Peyer's patch (tissue), 4 donors: ENCODE measurements at regions not wholly inside any gene's neighbourhood (a gene's known extent, or its start where the extent isn't known, plus 50 kb on each side); places are given as distances from the start of the nearest gene placed in this dataset.

Experiments
- DNase-seq, 3 donors: peaks; one replicate each; pipeline ENCODE4 v3.0.0-alpha.2; 2017 to 2019
- H3K27ac ChIP-seq, 4 donors: fragments of 200-600 bp; sonication (generic); one replicate each; pipeline ENCODE4 v1.5.1; 2016 to 2019
- H3K27me3 ChIP-seq, 2 donors: fragments of 200-600 bp; sonication (generic); one replicate each; pipeline ENCODE4 v1.5.1; 2019
- H3K36me3 ChIP-seq, 3 donors: fragments of 200-600 bp; sonication (generic); one replicate each; pipeline ENCODE4 v1.5.1; 2016 to 2019
- H3K4me1 ChIP-seq, 4 donors: fragments of 200-600 bp; sonication (generic); one replicate each; pipeline ENCODE4 v1.5.1; 2016 to 2019
- H3K4me3 ChIP-seq, 4 donors: fragments of 200-600 bp; sonication (generic); 1 replicate in 3 of 4; 2 replicates in 1 of 4; pipeline ENCODE4 v1.5.1; 2016 to 2019; ENCODE audit warnings: mild to moderate bottlenecking in 1 of 4
- H3K9me3 ChIP-seq, 4 donors: fragments of 200-600 bp; sonication (generic); one replicate each; pipeline ENCODE4 v1.5.1; 2016 to 2019; ENCODE audit warnings: mild to moderate bottlenecking in 1 of 4
- POLR2A ChIP-seq, 2 donors: fragments of 450-650 bp; IDR thresholded peaks; one replicate each; pipeline ENCODE4 v1.5.1; 2017; ENCODE audit warnings: antibody characterized with exemption in 2 of 2, mild to moderate bottlenecking in 2 of 2, moderate library complexity in 2 of 2
- TF ChIP-seq, protein P1 (sequence below), 6 experiments: fragments of 450-650 bp in 4 of 6; fragments of 200-600 bp in 2 of 6; sonication (generic) in 1 of 6; IDR thresholded peaks; one replicate each; pipeline ENCODE4 v1.5.1; 2017 to 2019; ENCODE audit warnings: antibody characterized with exemption in 6 of 6, mild to moderate bottlenecking in 3 of 6, moderate library complexity in 1 of 6

DNA sequence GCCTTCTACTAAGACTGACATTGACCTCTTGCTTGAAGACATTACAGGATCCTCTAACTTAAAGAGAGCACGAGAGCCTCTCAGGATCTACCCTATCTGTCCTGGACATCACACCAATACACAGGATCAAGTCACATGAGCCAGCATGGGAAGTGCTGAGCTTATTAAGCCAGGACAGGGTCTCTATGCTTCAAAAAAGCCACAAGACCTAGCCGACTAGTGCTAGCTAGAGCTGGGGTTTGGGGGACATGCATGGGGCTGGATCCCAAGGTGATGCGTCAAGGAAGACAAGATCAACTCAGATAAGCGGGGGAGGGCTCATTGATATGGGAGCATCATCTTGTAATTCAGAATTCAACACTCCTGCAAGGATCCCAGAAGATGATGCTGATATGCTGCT lies 167.2 kb upstream of the TAB2 start:
- no peak overlapping the region for H3K27ac ChIP-seq

DNA sequence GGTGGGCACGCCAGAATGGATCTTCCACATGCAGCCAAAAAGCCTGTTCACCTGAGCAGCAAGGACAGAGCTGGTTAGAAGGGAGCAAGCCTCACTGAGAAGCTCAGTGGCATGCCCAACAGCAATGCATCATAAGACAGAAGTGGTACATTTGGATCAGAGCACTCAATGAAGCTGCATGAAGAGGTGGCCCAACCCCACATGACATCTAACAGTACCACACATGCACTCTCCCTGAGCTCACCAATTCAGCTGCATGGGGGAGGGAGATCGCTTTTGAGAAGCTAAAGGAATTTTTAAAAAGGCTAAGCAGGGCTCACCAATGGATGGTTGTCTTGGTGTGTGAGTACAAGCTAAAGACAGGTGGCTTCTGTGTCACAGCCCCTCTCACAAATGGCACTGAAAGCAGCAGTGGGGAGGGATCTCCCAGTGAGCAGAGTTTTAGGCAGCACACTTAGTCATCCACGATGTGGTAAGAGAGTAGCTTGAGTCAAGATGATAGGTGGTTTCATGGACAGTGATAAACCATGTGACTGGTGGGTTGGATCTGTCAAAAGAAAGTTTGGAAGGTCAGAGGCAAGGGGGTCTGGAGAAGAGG lies 166.6 kb upstream of the TAB2 start:
- Histone ChIP-seq H3K27me3 (no peaks in the 10 kb centered on the region), H3K36me3 (no peaks in the 10 kb centered on the region)

More for the DNA sequence above, 167.2 kb upstream of the TAB2 start:
- Histone ChIP-seq H3K9me3 (no peaks in the 10 kb centered on the region), H3K27me3 (no peaks in the 10 kb centered on the region), H3K36me3 (no peaks in the 10 kb centered on the region), H3K4me1 (peaks cover 0 to 3% (median 0%) of the 10 kb centered on the region in 4 donors), H3K4me3 (no peak overlapping the region)
- TF ChIP-seq, protein P1, sequence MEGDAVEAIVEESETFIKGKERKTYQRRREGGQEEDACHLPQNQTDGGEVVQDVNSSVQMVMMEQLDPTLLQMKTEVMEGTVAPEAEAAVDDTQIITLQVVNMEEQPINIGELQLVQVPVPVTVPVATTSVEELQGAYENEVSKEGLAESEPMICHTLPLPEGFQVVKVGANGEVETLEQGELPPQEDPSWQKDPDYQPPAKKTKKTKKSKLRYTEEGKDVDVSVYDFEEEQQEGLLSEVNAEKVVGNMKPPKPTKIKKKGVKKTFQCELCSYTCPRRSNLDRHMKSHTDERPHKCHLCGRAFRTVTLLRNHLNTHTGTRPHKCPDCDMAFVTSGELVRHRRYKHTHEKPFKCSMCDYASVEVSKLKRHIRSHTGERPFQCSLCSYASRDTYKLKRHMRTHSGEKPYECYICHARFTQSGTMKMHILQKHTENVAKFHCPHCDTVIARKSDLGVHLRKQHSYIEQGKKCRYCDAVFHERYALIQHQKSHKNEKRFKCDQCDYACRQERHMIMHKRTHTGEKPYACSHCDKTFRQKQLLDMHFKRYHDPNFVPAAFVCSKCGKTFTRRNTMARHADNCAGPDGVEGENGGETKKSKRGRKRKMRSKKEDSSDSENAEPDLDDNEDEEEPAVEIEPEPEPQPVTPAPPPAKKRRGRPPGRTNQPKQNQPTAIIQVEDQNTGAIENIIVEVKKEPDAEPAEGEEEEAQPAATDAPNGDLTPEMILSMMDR (IDR thresholded peaks at IDR 0.05), result no peak
- no peak for DNase-seq

DNA sequence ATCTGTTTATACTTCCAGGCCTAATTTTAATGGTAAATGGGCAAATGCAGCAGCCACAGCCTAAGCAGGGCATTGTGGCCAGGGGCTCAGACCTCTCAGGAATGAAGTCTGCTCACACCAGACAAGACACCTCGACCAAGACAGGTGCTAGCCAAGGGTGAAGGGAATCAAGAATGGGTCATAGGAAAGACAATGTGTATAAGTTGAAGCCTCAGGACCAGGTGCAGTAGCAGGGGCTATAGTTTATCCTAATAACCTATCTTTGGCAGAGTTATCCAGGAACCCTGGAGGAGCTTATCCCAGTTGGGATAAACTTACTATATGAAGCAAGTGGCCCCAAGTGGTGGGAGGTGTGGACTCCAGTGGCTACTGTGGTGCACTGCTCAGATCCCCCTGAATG lies 165.0 kb upstream of the TAB2 start:
- no peak overlapping the region for H3K4me3 ChIP-seq
- DNase-seq, result no peak
- H3K4me1 ChIP-seq, result peaks cover 0 to 3% (median 0%) of the 10 kb centered on the region in 4 donors
- H3K27ac ChIP-seq, result no peak overlapping the region
- no peaks in the 10 kb centered on the region for H3K27me3 ChIP-seq
- H3K36me3 ChIP-seq, result no peaks in the 10 kb centered on the region
- TF ChIP-seq POLR2A (IDR thresholded peaks at IDR 0.05), result no peak
- TF ChIP-seq, protein P1 (IDR thresholded peaks at IDR 0.05), result no peak
- no peaks in the 10 kb centered on the region for H3K9me3 ChIP-seq

More for the DNA sequence above, 166.6 kb upstream of the TAB2 start:
- Histone ChIP-seq H3K9me3 (no peaks in the 10 kb centered on the region), H3K4me1 (peaks cover 0 to 3% (median 0%) of the 10 kb centered on the region in 4 donors), H3K4me3 (no peak overlapping the region), H3K27ac (no peak overlapping the region)
- TF ChIP-seq POLR2A (IDR thresholded peaks at IDR 0.05), result no peak
- TF ChIP-seq, protein P1 (IDR thresholded peaks at IDR 0.05), result no peak
- DNase-seq, result no peak

DNA sequence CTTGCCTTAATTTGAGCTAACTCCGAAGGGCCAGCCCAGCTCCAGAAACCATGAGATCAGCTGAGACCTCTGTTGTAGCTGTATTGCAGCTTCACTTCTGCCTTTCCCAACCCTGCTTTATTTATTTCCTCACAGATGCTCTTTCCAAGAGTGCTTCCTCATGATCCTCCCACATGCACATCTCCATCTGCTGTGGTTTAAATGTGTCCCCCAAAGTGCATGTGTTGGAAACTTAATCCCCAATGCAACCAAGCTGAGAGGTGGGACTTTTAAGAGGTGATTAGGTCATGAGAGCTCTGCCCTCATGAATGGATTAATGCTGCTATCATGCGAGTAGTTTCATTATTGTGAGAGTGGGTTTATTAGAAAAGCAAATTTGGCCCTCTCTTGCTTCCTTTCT lies 164.4 kb upstream of the TAB2 start:
- Histone ChIP-seq H3K4me1 (peaks cover 0 to 3% (median 0%) of the 10 kb centered on the region in 4 donors), H3K27me3 (no peaks in the 10 kb centered on the region), H3K9me3 (no peaks in the 10 kb centered on the region), H3K27ac (peak overlapping the region in 1 of 4 donors; percentile 6), H3K36me3 (no peaks in the 10 kb centered on the region), H3K4me3 (no peak overlapping the region)
- no peak for DNase-seq
- no peak for TF ChIP-seq POLR2A (IDR thresholded peaks at IDR 0.05)
- TF ChIP-seq, protein P1 (IDR thresholded peaks at IDR 0.05), result no peak

DNA sequence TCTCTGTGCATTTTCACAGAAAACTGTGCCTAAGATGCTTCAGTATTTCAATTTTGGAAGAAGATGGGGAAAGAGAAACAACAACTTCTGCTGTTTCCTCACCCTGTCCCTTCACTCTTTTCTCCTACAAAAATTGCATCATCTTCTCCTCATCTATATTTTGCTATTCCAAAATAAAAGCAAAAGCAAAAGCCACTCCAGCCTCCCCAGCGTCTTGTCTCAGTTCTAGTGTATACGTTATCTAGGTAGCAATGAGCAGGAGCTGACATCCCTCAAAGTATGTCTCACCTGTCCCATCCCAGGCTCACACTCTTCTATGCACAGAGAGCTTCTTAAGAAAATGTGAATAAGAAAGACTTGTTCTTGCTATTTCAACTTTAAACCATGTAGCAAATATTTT lies 163.8 kb upstream of the TAB2 start:
- TF ChIP-seq POLR2A (IDR thresholded peaks at IDR 0.05), result no peak
- TF ChIP-seq, protein P1 (IDR thresholded peaks at IDR 0.05), result no peak
- H3K27me3 ChIP-seq, result no peaks in the 10 kb centered on the region
- peak overlapping the region in 1 of 4 donors; percentile 6 for H3K27ac ChIP-seq
- no peaks in the 10 kb centered on the region for H3K9me3 ChIP-seq
- no peaks in the 10 kb centered on the region for H3K4me1 ChIP-seq
- H3K36me3 ChIP-seq, result no peaks in the 10 kb centered on the region
- H3K4me3 ChIP-seq, result no peak overlapping the region
- no peak for DNase-seq
